GM12873 (cell line): ENCODE measurements at regions not wholly inside any gene's neighbourhood (a gene's known extent, or its start where the extent isn't known, plus 50 kb on each side); places are given as distances from the start of the nearest gene placed in this dataset.

Source experiments
- TF ChIP-seq, protein P1 (sequence below): IDR thresholded peaks from 2 replicates; pipeline ENCODE4 v1.5.1; 2012; ENCODE audit warnings: low read depth, mild to moderate bottlenecking, moderate library complexity, low read length, control low read depth; ENCODE audit not compliant: insufficient read depth; ENCODE audit errors: missing control alignments

GRCh38 chr1:170231662-170232061 lies 85.9 kb downstream of the NTMT2 start:
- TF ChIP-seq, protein P1, sequence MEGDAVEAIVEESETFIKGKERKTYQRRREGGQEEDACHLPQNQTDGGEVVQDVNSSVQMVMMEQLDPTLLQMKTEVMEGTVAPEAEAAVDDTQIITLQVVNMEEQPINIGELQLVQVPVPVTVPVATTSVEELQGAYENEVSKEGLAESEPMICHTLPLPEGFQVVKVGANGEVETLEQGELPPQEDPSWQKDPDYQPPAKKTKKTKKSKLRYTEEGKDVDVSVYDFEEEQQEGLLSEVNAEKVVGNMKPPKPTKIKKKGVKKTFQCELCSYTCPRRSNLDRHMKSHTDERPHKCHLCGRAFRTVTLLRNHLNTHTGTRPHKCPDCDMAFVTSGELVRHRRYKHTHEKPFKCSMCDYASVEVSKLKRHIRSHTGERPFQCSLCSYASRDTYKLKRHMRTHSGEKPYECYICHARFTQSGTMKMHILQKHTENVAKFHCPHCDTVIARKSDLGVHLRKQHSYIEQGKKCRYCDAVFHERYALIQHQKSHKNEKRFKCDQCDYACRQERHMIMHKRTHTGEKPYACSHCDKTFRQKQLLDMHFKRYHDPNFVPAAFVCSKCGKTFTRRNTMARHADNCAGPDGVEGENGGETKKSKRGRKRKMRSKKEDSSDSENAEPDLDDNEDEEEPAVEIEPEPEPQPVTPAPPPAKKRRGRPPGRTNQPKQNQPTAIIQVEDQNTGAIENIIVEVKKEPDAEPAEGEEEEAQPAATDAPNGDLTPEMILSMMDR: no peak

- TF ChIP-seq, protein P1: no peak
These were observed 93.1 kb downstream of the NTMT2 start for GRCh38 chr1:170238704-170239391.

- TF ChIP-seq, protein P1: no peak
These were observed 93.7 kb downstream of the NTMT2 start for GRCh38 chr1:170239445-170239844.

GRCh38 chr1:170240409-170240808 lies 94.7 kb downstream of the NTMT2 start:
- TF ChIP-seq, protein P1: no peak

DNA sequence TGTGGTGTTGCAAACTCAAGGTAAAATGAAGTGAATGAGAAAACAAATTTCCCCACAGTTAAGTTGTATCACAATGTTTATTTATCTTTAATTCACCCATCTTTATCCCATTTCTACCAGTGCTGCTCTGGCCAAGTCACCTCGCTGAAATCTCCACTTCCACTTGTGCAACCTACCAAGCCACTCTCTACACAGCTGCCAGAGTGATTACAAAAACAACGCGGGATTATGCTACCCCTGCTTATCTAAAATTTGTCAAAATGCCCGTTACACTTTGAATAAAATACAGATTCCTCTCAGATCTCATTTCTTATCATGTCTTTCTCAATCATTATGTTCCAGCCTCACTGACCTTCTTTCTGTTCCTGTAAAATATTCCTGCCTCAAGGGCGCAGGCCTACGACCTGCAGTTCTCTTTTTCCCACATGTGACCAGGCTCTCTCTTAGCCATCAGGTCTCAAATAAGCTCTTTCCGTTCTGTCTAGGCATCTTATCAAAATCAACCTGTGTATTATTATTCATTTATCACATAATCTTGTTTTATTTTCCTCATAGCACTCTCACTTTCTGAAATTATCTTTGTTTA lies 95.6 kb downstream of the NTMT2 start:
- TF ChIP-seq, protein P1: no peak

DNA sequence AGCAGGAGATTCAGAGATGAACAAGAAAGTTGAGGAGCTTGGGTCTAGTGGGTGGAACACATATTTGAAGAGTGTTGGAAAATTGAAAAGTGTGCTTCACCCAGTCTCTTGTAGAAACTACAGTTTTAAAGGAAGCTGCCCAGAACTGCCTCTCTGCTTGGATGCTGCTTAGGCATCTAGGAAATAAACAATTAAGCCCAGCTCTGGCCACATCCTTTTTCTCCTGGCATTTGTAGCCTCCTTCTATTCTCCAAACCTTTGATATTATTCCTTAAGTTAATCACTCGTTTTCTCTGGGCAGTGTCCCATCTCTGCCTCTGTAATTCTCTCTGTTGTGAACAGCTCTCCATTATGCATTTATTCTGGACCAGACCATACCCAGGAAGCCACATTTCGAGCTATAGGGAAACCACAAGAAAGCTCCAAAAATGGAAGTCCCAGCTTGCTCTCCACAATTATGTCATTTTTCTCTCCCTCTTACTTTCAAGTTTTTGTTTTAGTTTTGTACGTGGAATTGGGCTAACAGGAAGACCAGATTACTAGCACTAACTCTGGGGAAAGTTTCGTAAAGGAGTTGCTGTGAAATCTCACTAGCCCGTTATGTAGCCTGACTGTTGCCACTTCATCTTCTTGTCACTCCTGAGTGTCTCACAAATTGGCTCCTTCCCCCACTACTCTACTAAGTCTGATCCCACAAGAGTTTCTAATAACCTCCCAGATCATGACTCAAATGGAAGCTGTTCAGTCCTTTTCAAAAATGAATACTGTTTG lies 102.2 kb downstream of the NTMT2 start:
- TF ChIP-seq, protein P1: no peak
